HG02938 (cell line): ENCODE measurements at regions not wholly inside any gene's neighbourhood (a gene's known extent, or its start where the extent isn't known, plus 50 kb on each side); places are given as distances from the start of the nearest gene placed in this dataset.

Experiments used
- ATAC-seq: cut with Tn5 transposase; IDR thresholded peaks from one replicate; pipeline ENCODE4 v1.9.1; 2021; ENCODE audit warnings: mild to moderate bottlenecking, moderate library complexity; ENCODE audit not compliant: unreplicated experiment

DNA sequence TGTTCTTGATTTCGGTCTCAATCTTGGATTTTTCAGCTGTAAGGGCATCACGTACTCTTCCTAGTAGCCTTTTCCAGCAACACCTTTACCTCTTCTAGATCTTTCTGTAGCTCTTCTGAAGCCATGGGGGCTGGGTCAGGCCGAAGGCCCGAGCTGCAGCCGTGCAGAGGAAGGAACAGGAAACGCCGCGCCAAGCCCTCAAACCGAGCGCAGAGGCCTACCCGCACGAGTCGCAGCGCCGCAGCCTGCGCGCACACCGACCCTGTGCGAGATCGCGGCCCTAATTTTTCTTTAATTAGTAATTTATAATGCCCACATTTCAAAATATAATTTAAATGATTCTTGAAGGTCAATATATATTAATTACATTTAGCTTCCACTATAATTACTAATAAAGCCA, 483.8 kb downstream of the NUP35 start:
- ATAC-seq: no peak

DNA sequence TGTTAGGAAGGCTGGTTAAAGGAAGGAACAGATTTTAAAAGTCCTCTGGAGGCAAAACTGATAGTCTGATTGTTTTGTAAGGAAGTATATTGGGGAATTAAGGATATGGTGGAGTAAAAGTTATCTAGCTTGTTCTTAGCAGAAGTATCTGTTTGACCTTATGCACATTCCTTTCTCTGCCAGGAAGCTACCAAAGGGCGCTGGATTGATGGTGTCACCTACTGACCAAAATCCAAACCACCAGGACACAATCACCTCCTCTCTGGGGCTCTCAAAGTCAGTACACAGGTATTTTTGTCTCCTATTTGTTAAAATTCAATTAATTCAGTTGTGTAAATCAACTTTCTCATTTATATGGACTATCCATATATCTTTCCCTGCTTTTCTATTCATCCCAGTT, 484.5 kb downstream of the NUP35 start:
- no peak for ATAC-seq

DNA sequence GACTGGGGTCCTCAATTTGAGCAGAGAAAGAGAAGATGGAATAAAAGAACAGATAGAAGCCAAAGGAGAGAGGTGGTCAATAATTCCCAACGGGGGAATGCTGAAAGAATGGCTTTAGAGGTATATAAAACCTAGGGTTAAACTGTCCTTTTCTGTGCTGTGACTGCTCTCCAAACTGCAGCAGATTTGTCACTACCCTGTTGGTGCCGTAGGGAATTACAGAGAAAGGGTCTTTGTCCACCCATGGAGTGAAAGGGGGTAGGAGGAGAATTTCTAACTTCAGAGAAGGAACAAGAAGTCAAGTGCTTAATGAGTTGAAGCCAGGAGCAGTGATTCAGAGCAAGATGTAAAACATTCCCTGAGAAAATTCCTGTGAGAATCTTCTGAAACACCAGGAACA, 486.5 kb downstream of the NUP35 start:
- no peak for ATAC-seq

GRCh38 chr2:183614799-183615435, 490.7 kb downstream of the NUP35 start:
- ATAC-seq: no peak

DNA sequence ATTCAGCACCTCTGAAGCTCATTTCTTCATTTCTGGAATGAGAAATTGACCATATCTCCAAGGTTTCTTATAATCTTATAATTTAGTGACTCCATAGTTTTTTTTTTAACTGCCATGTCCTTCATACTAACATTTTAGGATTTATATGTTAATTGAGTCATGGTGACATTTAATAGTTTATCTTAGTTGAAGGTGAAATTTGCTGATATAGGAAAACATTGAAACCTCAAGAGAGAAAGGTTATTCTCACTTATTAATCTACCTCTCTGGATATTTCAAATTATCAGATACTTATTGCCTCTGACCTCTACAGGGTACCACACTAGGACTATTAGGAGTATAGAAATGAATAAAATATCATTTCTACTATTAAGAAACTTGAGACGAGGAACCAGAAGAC, 499.0 kb downstream of the NUP35 start:
- ATAC-seq: no peak

GRCh38 chr2:183630964-183631363, 506.7 kb downstream of the NUP35 start:
- no peak for ATAC-seq

DNA sequence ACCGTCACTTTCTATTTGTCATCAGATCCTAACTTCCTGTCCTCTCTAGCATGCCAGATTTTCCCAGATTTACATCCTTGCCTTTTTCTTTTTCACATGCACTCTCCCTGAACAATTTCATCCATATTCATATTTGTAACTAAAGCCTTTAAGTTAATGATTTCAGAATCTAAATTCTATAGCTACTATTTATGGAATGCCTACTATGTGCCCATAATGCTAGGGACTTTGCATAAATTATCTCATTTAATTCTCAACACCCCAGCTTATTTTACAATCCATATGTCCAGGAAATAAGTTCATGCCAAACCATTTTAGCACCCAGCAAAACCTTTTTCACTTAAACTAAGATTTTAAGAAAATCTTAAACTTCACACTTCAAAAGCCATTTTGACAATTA, 531.9 kb downstream of the NUP35 start:
- no peak for ATAC-seq

DNA sequence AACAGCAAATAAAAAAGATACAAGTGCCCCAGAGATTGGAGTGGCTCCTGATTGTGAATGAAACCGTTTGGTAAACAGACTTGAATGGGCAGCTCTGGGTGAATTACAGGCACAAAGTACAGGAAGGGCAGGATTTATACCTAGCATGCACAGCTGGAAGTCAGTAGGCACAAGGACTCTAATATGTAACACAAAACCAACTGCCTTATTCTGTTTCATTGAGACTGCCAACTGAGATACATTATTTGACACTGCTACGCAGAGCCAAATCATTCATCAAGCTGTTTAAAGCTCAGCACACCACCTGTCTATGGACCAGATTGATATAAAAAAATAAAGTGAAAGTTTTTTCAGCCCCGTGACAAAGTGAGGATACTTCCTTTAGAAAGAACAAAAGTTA, 541.2 kb downstream of the NUP35 start:
- no peak for ATAC-seq

- no peak for ATAC-seq
Observed at GRCh38 chr2:183666031-183666430, 541.8 kb downstream of the NUP35 start.

DNA sequence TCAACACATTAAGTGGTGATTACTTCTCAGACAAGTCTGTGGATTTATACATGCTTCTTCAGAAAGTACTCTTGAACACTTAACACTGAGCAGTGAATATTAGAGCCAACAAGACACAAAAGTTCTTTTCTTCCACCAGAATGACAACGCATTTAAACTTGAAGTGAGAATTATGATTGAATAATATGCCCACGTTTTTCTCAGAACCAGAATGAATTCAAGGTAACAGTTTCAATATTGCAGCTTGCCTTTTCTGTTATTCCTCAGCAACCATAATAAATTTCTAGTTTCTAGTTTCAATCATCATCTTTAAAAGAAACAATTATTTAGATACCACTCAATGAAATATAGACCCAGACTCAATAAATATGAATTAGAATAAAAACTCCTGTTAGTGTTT, 547.0 kb downstream of the NUP35 start:
- no peak for ATAC-seq

GRCh38 chr2:183678908-183679307, 554.7 kb downstream of the NUP35 start:
- no peak for ATAC-seq

- no peak for ATAC-seq
Observed at GRCh38 chr2:183680573-183680972, 556.3 kb downstream of the NUP35 start.

DNA sequence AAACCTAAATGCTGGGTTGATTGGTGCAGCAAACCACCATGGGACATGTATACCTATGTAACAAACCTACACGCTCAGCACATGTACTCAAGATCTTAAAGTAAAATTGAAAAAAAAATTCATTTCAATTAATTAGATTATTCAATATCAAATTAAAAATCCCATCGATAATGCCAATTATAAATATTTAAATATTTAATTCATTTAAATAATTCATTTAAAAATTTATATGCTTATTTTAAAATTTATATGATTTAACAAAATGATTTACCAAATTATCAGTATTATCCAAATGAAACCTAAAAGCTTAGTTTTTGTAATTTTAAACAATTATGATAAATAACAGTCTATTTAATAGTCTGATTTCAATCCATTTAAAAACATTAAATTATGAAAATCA, 560.4 kb downstream of the NUP35 start:
- no peak for ATAC-seq

GRCh38 chr2:183696028-183696427, 571.8 kb downstream of the NUP35 start:
- ATAC-seq: no peak

GRCh38 chr2:183709829-183710228, 585.6 kb downstream of the NUP35 start:
- ATAC-seq: no peak

GRCh38 chr2:183718246-183718645, 594.0 kb downstream of the NUP35 start:
- ATAC-seq: no peak

DNA sequence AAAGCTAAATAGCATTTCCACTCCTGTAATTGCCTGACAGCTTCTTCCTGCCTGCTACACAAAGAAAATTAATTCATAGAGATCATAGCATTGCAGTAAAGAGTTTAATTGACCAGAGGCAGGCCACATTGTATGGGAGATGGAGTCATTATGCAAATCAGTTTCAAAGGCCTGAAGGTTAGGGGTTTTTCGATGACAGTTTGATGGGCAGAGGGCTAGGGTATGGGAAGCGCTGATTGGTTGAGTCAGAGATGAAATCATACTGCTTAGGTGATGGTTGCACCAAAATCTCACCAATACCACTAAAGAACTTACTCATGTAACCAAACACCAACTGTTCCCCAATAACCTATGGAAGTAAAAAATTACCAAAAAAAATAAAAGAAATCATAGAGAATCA, 599.0 kb downstream of the NUP35 start:
- no peak for ATAC-seq

DNA sequence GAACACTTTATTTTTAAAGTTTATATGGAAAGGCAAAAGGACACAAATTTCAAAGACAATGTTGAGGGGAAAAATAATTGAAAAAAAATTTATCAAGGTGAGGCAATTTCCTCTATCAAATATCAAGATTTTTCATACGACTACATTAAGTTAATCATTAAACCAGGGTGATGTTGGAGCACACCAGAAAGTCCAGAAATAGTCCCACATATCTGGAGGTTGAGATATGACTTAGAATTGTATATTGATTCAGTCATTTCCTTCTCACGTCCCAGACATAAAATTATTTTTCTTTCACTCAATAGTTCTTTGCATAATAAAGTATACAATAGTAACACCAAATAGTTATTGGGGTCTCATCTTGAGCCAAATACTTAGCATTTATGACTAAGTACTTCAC, 605.1 kb downstream of the NUP35 start:
- no peak for ATAC-seq

- ATAC-seq: no peak
Observed at GRCh38 chr2:183740241-183740640, 616.0 kb downstream of the NUP35 start.

GRCh38 chr2:183752571-183752970, 628.3 kb downstream of the NUP35 start:
- ATAC-seq: no peak

DNA sequence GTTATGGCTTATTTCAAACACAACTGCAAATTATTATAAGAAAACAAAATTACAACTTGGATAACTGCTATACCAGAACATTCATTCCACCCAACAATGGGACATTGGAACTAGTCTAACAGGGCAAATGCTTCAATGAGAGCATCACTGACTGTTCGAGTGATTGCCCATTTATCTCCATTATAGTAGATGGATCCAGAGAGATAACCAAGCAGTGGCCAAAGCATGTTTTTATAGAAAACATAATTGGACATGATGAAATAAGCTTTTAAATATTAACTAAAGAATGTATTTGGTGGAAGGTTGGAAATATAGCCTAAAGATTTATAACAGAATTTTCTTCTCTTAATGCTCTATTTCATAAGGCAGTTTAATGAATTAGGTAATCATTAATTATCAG, 634.8 kb downstream of the NUP35 start:
- ATAC-seq: no peak

GRCh38 chr2:183773775-183774174, 649.5 kb downstream of the NUP35 start:
- ATAC-seq: no peak

DNA sequence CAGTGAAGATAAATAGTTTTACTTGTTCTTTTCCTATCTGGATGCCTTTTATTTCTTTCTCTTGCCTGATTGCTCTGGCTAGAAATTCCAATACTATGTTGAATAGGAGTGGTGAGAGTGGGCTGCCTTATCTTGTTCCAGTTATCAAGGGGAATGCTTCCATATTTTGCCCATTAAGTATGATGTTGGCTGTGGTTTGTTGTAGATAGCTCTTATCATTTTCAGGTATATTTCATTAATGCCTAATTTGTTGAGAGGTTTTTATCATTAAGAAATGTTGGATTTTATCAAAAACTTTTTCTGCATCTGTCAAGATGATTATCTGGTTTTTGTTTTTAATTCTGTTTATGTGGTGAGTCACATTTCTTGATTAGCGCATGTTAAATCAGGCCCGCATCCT, 655.8 kb downstream of the NUP35 start:
- ATAC-seq: no peak

DNA sequence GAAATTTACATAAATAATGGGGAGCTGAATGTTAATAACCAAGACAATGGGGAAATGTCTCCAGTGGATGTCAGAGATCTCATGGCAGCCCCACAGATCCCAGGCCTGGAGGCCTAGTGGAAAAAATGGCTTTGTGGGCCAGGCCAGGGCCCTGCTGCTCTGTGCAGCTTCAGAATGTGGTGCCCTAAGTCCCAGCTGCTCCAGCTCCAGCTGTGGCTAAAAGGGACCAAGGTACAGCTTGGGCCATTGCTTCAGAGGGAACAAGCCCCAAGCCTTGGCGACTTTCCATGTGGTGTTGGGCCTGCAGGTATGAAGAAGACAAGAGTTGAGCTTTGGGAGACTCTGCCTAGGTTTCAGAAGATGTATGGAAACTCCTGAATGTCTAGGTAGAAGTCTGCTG, 658.2 kb downstream of the NUP35 start:
- ATAC-seq: no peak
